Pons (tissue), 1 donor: ENCODE measurements at regions not wholly inside any gene's neighbourhood (a gene's known extent, or its start where the extent isn't known, plus 50 kb on each side); places are given as distances from the start of the nearest gene placed in this dataset.

Experiments used
- DNase-seq: peaks from one replicate; pipeline ENCODE4 v3.0.0-alpha.2; 2016; ENCODE audit warnings: low spot score

DNA sequence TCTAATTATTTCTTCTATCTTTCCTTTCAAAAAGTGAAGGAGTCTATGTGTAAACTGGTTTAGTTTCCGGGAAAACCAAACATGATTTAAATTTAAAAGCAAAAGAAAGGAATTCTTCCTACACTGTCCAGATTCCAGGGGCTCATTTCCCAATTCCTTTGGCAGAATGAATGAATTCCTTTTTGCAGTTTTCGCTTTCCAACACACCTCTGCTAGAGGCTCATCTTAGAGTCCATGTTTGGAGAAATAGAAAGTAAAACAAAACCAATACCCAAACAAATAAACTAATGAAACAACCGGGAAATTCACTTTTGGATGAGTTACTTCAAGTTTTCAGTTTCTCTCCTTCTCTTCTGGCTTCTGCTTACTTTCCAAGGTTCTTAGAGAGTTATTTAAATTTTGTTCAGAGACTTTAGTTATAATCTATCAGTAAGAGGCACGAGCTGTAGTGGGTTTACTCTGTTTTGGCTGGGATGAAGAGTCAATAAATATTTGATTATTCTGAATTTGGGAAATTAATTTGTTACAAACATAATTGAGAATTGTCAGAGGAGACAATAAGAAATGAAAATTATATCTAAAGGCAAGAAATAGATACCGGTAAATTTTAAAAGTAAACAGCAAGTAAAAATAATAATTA, 365.0 kb upstream of the CDH9 start:
- DNase-seq, result no peak

DNA sequence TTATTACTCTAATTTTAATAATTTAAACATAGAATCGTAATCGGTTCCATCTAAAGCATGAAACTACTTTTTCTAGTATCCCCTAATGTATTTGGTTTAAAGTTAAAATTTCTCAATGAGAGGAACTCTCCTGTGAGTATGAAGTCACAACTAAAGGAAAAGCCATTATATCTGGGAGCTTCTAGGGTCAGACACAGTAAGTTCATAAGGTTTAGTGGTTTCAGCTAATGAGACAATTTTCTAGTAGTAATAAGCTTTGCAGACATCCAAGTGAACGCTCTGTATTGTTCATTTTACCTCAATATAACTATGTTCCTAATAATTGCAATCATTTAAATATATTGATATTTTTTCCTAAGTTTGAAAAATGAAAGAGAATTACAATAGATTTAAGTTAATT, 364.4 kb upstream of the CDH9 start:
- DNase-seq, result no peak

DNA sequence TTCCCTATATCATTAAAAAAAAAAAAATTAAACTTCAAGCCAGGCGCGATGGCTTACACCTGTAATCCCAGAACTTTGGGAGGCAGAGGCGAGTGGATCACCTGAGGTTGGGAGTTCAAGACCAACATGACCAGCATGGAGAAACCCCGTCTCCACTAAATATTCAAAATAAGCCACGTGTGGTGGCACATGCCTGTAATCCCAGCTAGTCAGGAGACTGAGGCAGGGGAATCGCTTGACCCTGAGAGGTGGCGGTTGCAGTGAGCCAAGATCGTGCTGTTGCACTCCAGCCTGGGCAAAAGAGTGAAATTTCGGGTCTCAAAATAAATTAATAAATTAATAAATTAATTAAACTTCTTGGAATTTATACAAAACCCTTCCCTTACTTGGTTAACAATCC, 358.6 kb upstream of the CDH9 start:
- no peak for DNase-seq

DNA sequence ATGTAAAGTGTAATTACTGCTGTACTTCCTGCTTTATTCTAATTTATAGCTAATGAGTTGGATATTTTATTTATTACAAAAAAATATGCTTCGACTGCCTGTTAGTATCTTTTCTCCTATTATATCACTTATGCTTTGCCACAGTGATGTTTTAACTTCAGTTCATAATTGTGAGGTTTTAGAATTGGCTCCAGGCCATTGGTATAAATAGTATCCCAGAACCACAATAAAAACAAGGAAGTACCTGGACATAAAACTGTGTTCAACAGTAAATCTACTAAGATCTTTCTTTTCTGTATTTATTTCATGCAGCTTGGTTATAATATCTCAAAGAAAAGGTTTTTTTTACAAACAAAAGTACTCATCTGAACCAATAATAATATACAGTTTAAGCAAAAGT, 354.3 kb upstream of the CDH9 start:
- DNase-seq, result no peak

DNA sequence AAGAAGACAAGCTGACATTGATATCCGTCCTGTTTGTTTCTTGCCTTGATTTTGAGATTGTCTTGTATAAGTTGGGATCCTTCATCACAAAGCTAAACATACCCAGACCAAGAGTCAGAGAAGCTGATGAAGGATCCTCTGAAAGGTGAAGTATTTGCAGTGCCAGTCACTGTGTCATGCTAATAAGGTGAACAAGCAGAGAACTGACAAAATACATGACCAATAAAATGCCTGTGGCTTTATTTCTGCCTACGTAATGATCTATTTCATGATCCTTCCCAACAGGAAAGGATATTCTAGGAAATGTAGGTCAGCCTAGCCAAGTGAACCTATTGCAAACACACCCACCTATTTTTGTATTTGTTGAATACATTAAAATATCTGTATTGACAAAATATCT, 351.3 kb upstream of the CDH9 start:
- no peak for DNase-seq

DNA sequence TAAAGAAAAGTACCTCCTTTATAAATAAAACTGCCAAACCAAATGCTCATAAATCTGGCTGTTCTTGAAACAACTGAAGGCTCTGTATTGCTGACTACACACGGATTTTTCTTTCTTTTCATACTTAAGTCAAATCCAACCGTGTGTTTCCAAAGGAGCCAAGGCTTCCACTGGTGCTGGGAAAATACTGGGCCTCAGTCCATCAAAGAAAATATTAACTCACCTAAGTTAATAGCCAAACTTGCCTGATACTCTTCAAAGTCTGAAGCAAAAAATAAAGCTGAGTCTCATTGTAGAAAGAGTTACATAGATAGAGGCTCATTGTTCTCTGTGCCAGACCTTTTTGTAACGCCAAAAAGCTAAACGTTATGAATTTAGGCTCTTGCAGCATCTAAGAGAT, 350.4 kb upstream of the CDH9 start:
- no peak for DNase-seq

DNA sequence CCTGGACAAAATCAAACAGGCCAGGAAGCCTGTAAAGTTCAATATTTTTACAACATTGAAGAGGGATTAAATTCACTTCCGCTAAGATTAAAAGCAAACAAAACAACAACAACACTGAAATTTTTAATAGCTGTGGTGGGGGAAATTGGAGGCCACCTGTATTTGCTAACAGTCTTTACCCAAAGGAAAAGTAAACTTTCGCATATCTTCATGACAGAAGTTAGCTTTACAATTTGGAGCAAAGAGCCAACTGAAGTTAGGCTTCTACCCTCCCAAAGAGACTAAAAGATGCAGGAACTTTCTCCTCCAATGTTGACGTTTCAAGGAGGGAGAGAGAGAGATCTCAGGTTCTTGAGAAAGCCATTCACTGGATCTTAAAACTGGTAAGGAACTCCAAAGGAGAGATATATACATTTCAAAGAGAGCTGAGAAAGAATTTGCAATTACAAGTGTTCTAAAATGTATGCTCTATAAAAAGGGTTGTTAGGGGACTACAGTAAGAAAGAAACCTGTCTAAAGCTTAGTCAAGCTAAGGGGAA, 349.2 kb upstream of the CDH9 start:
- no peak for DNase-seq

DNA sequence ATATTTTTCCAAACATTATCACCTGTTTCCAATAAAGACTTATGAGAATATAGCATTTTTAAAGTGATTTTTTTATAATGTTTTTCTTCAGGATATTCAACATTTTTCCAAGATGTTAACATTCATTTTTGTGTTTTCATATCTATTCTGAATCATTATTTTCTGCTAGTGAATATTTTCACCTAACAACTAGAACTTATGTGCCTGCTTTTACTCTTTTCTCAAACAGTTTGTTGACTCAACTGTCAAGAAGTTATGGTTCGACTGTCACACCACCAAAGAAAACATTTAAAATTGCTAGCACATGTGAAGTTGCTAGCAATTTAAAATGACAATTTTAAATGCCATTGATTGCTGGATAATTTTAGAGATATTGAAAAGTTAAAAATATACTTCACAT, 343.3 kb upstream of the CDH9 start:
- DNase-seq, result no peak

DNA sequence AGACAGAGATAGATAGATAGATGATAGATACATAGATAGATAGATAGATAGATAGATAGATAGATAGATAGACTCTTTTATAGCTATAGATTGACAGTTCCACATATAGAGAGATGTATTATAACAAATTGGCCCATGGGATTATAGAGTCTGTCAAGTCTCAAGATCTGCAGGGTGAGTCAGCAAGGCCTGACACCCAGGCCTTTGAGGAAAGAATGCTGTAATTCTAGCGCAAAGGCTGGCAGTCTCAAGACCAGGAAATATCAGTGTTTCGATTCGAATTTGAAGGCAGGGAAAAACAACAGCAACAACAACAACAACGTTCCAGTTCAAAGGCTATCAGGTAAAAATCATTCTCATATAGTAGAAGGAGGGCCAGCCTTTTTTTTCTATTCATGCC, 339.2 kb upstream of the CDH9 start:
- no peak for DNase-seq

DNA sequence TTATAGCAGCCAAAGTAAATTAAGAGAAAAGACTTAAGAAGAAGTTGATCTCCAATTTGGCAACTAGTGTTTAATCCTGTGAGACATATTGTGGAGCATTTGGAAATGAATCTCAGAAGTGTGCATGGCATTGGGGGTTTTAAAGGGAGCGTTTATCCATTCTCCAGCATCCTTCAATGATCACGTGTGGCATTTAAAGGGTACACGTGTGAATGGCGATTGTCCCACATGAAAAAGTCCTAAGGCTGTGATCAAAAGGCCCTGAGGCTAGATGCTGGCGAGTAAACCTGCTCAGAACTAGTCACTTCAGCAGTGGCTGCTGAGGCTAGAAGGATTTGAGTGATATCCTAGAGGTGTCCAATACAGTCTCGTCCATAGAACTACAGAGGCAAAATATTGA, 315.6 kb upstream of the CDH9 start:
- DNase-seq, result no peak

DNA sequence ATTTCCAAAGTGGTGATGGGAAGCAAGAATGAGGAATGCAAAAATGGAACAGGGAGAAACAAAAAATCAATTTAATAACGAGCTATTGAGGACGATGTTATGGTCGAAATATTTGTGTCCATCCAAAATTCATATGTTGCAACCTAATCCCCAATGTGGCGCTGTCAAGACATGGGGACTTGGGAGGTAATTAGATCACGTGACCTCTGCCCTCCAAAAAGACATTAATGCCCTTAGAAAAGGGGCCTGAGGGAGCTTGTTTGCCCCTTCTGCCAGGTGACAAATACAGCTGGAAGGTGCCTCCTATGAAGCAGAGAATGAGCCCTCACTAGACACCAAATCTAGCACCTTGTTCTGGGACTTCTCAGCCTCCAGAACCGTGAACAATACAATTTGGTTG, 315.2 kb upstream of the CDH9 start:
- DNase-seq, result no peak

DNA sequence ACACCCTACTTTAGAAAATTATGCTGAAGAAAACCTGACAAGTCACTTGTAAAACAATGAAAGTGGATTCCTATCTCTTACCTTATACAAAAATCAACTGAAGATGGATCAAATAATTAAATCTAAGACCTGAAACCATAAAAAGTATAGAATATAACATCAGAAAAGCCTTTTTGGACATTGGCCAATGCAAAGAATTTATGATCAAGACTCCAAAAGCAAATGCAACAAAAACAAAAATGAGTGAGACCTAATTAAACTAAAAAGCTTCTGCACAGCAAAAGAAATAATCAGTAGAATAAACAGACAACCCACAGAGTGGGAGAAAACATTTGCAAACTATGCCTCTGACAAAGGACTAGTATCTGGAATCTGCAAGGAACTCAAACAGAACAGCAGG, 303.0 kb upstream of the CDH9 start:
- DNase-seq, result no peak

DNA sequence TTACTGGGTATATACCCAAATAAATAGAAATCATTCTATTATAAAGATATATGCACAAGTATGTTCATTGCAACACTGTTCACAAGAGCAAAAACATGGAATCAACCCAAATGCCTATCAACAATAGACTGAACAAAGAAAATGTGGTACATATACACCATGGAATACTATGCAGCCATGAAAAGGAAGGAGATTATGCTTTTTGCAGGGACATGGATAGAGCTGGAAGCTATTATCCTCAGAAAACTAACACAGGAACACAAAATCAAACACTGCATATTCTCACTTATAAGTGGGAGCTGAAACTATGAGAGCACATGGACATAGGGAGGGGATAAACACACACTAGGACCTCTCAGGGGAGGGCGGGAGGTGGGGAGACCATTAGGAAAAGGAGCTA, 298.4 kb upstream of the CDH9 start:
- no peak for DNase-seq

DNA sequence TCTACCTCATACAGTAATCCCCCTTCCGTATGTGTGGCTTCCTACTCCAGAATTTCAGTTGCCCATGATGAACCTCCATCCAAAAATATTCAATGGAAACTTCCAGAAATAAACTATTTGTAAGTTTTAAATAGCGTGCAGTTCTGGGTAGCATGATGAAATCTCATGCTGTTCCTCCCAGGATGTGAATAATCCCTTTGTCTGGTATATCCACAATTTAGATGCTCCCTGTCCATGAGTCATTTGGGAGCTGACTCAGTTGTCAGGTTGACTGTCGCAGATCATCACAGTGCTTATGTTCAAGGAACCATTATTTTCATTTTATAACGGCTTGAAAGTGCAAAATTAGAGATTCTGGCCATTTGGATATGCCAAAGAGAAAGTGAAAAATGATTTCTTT, 290.1 kb upstream of the CDH9 start:
- no peak for DNase-seq

DNA sequence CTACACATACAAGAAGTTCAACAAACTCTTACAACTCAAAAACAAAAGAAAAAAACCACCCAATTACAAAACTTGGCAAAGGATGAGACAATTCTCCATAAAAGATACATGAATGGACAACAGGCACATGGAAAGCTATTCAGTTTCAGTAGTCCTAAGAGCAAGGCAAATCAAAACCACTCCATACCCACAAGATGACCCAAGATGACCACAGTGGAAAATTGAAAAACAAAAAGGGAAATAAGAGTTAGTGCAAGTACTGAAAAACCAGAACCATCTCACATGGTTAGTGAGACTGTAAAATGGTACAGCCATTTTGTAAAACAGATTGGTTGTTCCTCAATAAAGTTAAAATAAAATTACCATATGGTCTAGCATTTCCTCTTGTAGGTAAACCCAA, 287.1 kb upstream of the CDH9 start:
- DNase-seq, result no peak

DNA sequence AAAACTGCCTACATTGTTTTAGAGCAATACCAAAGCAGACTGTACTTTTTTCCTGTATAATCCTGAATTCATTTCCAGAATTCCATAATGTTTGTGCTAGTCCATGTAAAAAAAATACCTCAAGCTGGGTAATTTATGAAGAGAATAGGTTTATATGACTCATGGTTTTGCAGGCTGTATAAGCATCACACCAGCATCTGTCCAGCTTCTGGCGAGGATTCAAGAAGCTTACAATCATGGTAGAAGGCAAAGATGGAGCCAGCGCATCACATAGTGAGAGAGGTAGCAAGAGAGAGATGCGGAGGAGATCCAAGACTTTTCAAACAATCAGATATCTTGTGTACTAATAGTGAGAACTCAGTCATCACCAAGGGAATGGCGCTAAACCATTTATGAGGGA, 280.3 kb upstream of the CDH9 start:
- no peak for DNase-seq

DNA sequence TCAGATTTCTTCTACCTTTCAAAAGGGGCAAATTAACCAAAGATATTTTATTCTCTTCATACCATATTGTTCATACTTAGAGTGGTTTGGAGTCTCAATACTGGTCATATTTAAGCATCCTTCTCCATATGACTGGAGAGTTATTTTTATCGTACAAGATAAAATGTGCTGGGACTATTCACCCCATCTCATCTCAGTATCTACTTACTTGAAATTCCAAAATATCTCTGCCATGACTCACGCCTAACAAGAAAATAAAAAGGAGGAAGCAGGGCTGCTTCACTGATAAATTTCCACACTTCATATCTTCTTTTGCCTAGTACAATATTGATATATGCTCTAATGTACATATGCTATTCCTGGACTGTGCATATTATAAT, 277.9 kb upstream of the CDH9 start:
- no peak for DNase-seq

DNA sequence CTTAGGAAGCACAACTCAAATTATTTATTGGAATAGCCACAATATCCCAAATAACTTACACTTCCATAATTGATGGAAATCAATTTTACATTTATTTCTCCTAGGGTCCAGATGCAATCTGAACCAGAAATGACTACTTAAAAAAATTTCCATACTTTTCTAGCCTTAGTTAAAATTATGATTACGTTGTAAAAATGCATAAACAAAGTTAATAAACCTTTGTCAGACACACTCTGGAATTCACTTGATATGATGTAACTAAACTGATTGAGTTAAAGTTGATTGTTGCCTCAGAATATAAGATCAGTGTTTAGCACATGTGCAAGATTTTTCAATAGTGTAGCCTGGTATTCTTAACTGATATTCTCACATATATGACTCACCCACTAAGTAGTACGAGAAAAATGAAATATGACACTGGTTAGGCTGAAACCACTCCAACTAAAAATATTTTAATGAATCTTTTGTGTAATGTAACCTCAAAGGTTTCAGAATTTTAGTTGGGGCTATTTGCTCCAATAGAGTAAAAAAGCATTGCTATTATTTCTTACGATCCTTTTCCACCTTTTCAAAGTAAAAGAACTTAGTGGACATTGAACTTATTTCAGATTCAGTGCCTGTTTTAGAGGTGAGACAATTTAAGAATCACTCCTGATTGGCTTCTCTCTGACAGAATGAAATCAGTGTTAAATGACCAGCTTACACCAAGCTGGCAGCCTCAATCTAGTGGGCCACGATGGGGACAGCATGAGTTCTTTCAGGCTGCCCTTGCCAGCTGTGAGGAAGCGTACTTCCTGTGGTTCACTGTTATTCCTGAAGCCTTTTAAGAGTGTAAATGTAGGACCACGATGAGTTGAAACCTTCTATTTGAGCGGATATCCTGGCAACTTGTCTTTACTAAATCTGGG, 277.2 kb upstream of the CDH9 start:
- DNase-seq, result no peak

DNA sequence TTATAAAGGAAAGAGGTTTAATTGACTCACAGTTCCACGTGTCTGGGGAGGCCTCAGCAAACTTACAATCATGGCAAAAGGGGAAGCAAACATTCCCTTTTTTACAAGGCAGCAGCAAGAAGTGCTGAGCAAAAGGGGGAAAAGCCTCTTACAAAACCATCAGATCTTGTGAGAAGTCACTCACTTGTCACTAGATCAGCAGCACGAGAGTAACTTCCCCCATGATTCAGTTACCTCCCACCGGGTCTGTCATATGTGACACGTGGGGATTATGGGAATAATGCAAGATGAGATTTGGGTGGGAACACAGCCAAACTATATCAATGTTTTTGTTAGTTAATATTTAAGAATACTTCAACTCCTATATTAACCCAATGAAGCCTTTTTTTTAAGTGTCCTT, 275.2 kb upstream of the CDH9 start:
- no peak for DNase-seq

DNA sequence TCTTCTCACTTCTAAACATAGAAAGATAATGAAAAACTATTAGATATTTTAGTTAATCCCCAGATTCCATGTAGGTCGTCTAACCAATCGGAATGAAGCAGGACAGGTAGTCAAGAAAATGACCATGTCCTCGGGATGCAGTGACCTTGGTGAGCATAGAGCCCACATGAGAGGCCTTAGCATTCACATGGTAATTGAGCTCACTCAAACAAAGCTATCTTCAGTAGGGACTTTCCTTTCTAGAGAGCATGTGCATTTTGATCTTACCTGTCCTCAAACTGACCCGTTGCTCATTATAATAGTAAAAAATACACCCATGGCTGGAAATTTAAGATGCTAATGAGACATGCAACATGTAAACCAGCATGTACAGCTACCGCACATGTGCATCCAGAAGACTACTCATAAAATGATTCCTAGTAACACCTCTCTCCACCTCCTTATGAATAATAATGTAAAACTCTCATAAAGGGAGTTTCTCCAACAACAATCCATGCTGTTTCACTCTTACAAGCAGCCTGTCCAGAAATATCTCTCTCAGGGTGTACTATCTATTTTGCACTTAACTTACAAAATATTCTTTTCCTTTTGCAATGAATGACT, 274.0 kb upstream of the CDH9 start:
- DNase-seq, result no peak

DNA sequence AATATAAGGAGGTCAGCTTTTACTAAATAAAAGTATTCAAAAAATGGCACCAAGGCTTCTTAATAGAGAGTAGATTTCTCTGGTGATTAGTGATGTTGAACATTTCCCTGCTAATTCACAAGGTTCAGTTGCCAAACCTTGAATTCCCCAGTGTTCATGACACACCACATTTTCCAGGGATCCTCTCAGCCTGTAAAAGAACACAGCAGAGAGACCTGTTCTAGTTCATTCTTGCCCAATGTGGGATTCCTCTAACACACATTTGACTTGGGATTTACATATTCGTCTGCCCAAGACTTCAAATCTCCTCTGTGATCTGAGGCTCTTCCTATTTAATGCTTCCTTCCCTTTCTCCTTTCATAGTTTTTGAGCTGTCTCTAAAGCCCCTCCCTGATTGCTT, 273.2 kb upstream of the CDH9 start:
- DNase-seq, result no peak

DNA sequence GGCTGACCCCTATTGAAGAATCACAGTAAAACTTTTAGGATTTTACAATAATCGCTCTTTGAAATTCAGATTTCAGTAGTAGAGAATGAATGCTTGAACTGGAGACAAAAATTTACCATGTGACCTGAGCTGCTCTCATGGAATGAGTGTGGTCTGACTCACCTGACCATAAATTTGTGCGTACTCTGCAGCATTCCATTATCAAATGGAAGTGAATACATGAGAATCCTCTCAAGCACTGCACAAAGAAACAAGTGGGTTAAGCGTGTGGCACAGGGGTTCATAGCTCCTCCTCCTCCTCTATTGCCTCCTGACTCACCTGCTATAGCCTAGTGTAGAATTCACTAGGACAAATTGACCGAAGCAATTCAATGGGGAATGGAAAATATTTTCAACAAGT, 269.8 kb upstream of the CDH9 start:
- DNase-seq, result no peak

DNA sequence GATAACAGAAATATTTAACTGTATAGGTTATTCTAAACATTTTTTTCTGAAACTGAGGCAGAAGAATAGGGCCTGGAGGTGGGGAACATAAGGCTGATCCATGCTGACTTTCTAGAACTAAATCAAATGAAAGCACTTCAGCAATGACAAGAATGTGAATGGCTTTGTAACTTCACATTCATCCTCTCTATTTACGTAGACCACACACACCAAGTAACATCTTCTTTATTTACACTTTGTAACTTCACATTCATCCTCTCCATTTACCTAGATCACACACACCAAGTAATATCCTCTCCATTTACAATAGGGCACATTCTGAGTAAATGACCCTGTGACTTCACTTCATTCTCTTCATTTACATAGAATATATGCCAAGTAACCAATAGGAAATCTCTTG, 251.8 kb upstream of the CDH9 start:
- DNase-seq, result no peak
